OCI-LY3 (cell line): ENCODE measurements at regions not wholly inside any gene's neighbourhood (a gene's known extent, or its start where the extent isn't known, plus 50 kb on each side); places are given as distances from the start of the nearest gene placed in this dataset.

ENCODE experiments used
- CTCF ChIP-seq: fragments of 200-600, 300-600 bp; sonication (generic); IDR thresholded peaks from 2 replicates; pipeline ENCODE4 v1.5.1; 2014; ENCODE audit warnings: antibody characterized with exemption, low read length, low read depth
- EZH2phosphoT487 ChIP-seq: fragments of 200-600 bp; shearing (Covaris generic); IDR thresholded peaks from 2 replicates; pipeline ENCODE4 v1.6.1; 2018; ENCODE audit warnings: antibody characterized with exemption, mixed run types, low read depth

- no peak for TF ChIP-seq CTCF
- TF ChIP-seq EZH2phosphoT487: no peak
Observed at GRCh38 chr2:19801367-19802080, 100.3 kb downstream of the TTC32 start.
